NCI-H1930 (cell line): ENCODE measurements at regions not wholly inside any gene's neighbourhood (a gene's known extent, or its start where the extent isn't known, plus 50 kb on each side); places are given as distances from the start of the nearest gene placed in this dataset.

ENCODE experiments used
- DNase-seq, 2 experiments: peaks; one replicate each; lab custom pipeline; 2025; lab: John Stamatoyannopoulos, UW

DNA sequence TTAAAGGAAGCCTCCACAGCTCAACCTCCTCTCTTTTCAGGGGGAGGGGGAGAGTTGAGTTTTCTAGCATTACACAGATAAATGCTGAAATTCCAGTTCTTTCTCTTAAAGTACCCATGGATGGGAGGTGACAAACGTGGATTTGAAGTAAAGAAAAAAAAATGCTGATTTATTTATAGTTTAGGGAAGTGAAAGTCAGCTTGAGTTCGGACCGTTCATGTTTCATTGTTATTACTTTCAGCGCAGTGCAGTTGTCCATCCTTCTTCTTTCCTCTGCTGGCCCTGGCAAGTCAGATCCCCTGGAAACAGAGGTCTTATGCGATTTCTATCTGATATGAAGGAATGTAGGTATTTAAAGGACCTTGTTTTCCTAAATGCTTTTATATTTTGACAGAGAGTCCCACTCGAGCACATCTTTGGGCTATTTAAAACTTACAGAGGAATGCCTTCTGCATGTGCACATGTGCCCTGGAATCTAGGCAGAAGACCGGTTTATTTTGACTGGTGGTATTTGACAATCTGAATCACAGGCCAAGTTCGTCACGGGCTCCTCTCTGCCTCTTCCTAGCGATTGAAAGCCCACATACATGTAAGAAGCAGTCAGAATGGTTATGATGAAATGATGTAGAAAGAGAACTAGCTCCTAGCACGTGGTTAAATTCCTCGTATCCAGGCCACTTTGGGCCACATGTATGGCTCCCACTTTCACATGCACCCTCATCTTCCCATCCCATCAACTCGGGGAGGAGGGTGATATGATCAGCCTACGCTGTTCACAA, 385.2 kb upstream of the KLF4 start:
- DNase-seq = no peak

DNA sequence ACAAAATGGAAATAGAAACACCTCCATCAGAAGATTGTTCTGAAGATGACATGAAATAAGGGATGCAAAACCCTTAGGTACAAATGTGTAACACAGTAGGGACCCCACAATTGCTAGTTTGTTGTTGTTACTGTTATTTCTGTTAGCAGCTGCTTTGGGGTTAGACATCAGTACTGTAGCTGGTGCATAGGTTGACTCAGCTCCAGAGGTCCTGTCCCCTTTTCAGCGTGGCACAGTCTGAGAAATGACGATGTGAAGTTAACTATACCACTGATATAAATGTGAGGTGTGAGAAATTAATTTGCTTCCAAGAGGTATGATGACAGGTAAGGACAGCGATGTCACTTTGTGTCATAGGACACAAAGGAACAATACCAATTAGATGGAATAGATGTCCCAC, 384.6 kb upstream of the KLF4 start:
- no peak for DNase-seq

DNA sequence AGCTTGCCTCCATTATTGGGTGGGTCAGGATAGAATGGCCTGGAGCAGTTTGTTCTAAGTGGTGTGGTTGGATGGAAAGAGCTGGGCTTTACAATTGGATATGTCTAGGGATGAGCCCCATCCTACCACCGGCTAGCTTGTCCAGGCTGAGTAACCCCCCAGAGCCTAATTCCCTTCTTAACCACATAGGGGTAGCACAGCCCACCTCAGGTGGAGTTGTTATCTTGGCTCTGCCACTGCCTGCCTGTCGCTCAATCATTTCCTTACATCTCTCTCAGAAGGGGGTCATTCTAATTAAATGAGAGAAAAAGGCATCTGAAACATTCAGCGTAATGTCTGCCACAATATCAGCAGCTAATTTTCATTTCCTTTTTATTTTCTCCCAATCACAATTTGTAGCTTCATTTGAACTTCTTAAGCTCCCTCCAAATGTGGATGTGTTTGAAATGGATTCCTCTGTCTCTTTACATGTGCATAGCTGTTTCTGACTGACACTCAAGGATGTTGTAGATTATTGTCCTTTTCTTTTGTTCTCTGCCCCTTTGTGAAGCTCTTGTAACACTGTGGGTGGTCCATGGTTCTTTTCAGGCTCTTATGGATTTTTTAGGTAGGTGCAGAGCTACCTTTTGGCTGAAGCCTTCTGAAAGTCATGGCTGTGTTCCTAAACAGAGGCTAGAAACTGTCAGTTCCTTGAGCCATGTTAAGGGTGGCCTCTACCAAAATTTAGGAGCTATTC, 383.1 kb upstream of the KLF4 start:
- DNase-seq = no peak

DNA sequence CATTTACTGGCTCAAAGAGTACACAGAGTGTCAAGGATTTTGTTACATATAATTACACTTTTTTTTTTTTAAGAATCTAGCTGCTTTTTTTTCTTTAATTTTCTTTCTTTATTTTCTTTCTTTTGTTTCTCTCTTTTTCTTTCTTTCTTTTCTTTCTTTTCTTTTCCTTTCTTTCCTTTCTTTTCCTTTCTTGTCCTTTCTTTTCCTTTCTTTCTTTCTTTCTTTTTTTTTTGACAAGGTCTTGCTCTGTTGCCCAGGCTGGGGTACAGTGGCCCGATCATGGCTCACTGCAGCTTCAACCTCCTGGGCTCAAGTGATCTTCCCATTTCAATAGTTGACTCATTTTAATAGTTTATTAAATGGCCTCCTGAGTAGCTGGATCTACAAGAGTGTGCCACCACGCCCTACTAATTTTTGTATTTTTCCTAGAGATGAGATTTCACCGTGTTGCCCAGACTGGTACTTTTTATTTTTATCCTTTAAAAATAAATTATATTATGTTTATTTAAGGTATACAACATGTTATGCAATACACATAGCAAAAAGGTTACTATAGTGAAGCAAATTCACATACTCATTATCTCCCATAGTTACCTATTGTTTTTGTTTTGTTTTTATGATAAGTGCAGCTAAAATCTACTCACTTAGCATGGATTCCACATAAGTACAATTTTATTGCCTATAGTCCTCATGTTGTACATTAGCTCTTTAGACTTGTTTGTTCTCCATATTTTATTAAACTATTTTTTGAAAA, 381.5 kb upstream of the KLF4 start:
- DNase-seq = no peak

DNA sequence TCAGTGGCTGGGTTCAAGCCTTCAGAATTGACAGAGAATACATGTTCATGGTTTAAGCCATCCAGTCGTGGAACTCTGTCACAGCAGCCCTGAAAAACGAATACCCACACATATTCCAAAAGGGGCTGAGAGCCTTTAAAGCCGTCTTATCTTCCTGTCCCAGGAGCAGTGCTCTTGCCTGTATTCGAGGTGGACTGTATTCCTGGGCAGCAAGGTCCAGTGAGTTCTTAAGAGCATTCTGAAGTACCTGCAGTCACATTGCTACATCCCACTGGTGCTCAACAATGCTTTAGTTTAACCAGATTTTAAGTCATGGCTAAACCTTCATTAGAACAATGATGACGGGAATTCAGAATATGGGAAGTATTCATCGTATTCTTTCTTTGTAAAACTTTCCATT, 380.7 kb upstream of the KLF4 start:
- DNase-seq = no peak

DNA sequence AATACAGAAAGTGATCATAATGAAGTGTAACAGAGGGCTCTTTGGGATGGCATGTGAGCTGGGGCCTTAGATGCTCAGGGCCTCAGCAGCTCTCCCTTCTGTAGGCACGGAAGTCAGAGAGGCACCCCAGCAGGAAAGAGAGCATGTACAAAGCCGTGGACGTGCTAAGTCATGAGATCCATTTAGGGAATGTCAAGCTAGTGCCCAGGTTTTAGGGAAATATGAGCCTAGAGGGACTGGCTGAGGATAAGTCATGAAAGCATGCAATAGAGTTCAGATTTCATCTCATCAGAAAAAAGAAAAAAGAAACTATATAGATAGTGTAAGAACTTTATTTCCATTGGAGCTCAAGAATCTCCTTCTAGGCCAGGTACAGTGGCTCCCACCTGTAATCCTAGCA, 379.5 kb upstream of the KLF4 start:
- no peak for DNase-seq

DNA sequence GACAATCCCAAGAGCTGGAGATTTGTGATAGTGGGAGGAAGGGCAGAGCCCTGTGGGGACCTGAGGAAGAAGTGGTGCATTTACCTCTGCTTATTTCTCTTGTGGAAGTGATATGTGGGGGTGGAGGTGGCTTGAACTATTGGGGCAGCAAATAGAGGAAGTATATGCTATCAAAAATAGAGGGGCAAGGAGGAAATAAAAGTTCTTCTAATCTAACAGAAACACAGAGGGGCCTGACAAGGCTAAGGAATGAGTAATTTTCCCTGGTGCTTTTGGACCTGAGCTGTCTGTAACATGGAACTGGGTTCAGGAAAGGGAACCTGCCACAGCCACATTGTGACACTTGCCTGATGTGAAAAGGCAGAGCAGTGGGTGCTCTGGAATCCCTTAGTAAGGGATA, 378.6 kb upstream of the KLF4 start:
- no peak for DNase-seq

DNA sequence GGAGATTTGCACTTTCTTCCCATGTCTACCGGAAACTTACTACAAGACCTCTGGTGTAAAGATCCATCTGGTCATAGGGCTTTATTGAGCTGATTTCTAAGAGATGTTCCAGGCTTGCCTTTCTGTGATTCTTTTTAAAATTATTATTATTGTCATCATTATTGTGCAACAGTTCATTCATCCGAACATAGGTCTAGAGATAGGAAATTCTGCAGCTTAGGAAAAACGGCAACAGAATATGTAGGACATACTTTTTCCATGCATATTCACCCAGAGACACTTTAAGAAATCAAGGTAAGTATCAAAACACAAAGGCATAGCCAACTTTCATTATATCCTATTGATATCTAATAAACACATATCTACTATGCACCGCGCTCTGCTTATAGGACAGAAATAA, 378.2 kb upstream of the KLF4 start:
- no peak for DNase-seq

DNA sequence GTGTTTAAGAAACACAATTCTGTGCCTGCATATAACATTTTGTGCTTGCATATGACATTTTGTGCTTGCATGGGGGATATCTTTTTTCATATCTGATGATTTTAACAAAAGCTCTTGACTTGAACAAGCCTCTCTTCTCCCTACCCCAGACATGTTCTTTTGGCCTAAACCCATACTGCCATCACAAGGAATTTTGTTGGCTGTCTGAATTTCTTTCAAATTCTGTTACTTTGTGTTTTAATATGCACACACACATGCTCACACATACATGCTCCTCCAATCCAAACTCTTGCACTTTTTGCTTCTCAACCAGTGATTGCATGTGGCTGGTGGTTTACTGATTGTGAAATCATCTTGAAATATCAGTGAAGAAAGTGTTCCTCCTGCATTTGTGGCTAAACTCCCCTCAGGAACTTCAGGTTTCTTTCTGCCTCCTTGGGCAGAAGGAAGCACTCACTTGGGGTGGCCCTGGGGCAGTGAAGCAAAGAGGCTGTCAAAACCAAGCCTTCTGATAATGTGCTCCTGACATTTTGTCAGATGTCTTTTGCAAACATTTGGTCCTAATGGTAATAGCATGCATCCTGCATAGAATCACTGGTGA, 377.2 kb upstream of the KLF4 start:
- DNase-seq = no peak

DNA sequence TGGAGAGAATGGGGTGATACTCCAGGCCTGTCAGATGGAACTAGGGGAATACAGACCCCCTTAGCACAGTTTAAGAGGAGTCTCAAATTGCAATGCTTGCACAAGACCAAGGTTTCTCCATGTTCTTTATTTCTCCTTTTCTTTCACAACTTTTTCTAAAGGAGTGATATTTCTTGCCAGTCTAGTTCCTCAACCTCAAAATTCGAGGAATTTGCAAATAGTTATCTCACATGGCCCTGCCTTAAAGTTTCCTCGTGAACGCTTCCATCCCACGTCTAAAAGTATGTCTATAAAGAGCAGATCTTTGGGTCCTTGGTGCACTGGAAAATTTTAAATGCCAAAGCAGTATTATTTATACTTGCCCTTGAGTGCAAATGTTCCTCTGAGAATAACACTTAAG, 373.8 kb upstream of the KLF4 start:
- no peak for DNase-seq

DNA sequence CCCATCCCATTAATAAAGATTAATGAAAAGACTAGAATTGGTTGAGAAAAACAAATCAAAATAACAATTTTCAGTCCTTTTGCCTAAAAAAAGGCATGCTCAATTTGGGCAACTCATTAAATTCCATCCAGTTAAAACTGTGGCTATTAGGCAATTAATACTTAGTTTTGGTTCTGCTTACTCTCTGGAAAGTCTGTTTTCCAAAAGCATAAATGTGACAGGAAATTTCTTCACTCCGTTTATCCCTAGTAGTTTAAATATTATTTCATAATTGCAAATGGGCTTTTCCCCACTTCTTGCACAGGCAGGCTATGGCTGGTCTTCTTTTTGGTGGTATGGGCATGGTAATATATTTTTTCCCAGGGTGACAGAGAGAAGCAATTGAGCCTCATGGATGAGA, 373.3 kb upstream of the KLF4 start:
- DNase-seq = no peak

DNA sequence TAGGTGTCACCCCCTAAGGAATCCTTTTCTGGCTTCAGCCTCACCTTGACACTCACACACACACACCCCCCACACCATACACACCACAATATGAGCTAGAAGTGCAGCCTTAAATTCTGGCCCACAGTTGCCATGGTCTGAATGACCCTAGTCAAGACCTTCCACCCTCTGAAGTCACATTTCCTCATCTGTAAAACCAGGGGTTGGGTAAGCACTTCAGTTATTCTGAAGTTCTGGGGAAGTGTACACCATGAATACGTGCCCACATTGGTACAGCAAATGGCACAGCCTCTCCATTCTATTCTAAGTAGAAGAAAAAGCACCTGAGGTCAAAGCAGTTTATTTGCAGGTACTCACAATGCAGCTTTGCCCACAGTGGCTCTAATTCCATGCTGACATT, 372.8 kb upstream of the KLF4 start:
- DNase-seq = no peak

DNA sequence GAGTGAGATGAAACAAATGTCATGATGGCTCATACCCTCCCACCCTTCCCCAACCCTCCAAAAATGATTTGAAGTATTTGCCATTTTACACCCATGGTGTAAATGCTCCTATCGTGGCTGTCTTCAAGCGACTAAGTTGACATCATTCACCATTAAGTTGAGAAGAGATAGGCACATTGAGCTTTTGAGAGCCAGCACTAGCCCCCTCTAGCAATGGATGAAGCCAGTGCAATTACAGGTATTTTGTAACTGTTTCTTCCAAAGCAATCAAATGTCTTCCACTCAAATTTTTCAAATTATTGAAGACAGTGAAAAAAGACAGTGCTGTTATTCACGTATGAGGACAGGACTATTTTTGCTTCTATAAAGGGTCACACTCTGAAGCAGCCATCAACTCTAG, 371.5 kb upstream of the KLF4 start:
- DNase-seq = no peak

DNA sequence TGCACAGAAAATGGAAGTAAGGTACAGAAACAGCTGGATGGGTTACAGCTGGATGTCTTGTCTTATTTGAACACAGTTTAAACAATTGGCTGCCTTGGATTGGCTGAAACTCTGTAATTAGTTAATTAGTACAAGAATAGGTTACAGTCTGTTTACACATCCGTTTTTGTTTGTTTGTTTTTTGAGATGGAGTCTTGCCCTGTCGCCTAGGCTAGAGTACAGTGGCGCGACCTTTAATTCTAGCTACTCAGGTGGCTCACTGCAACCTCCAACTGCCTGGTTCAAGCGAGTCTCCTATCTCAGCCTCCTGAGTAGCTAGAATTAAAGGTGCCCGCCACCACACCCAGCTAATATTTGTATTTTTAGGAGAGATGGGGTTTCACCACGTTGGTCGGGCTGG, 368.7 kb upstream of the KLF4 start:
- no peak for DNase-seq

DNA sequence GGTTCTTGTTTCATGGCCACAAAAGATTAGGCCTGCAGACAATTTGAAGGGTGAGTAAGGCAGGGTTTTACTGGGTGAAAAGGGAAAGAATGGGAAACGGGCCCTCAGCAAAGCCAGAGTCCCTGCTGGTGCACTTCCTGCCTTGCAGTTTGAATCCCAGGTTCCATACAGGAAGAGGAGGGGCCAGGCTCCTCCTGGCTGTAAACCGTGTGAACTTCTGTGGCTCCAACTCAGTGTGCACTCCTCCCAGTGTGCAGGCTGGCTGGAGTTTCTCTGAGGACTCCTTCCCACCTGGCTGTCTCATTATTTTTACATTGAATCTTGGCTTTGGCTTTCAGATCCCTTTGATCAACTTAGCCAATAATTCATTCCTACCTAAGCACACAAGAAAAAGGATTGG, 367.1 kb upstream of the KLF4 start:
- DNase-seq = no peak

DNA sequence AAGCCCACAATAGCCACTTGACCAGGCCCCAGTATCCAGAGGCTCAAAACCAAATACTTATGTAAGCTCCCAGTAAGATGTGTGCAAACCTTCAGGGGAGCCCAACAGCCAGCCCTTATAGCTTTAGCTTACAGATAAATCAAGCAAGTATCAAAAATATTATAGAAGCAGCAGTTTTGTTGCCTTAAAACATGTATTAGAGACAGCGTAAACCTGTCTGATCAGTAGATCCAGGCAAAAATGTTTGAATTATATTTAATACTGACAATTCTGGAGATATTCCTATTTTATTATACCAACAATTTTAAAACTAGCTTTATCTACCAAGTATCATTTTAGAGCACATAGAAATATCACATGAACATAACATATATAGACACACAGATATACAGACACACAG, 365.6 kb upstream of the KLF4 start:
- DNase-seq = no peak

DNA sequence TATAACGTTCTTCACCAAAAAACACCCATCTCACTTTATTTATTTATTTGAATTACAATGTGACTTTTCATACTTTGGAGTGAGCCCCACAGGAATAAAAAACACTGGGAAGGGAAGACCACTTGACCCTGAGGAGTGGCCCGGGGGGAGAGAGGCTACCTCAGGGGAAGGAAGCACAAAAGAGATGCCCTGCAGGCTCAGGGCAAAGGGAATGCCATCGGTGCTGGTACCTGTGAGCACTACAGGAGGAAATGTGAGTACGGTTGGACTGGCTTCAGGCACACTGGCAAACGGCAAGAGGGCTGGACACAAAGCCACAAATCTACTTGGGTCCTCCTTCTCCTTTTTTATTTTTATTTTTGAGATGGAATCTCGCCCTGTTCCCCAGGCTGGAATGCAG, 363.9 kb upstream of the KLF4 start:
- DNase-seq = no peak

DNA sequence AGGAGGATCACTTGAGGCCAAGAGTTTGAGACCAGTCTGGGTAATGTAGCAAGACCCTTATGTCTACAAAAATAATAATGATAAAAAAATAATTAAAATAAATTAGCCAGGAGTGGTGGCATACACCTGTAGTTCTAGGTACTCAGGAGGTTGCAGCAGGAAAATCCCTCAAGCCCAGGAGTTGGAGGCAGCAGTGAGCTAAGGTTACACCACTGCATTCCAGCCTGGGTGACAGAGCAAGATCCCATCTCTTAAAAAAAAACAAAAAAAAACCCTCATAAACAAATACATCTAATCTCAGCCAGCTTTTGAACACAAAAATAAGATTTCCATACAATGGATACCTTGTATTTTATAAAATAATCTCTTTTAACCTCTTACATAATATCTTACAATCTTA, 363.3 kb upstream of the KLF4 start:
- DNase-seq = no peak

DNA sequence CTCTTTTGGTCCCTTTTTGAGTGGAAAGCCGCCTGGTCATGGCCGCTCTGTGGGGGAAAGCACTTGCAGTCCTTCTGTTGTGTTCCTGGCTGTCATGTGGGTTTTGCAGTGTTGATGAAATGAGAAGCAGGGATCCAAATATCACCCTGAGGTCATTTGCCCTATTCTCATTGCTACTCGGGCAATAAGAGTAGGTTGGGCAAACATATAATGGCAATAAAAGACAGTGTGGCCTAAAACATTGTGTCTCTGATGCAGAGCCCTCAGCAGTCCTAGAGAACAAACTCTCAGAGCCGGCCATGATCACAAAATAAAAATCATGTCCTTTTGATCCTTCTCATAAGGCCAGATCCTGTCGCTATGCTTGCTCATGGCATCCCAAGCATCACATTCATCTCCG, 361.1 kb upstream of the KLF4 start:
- no peak for DNase-seq

DNA sequence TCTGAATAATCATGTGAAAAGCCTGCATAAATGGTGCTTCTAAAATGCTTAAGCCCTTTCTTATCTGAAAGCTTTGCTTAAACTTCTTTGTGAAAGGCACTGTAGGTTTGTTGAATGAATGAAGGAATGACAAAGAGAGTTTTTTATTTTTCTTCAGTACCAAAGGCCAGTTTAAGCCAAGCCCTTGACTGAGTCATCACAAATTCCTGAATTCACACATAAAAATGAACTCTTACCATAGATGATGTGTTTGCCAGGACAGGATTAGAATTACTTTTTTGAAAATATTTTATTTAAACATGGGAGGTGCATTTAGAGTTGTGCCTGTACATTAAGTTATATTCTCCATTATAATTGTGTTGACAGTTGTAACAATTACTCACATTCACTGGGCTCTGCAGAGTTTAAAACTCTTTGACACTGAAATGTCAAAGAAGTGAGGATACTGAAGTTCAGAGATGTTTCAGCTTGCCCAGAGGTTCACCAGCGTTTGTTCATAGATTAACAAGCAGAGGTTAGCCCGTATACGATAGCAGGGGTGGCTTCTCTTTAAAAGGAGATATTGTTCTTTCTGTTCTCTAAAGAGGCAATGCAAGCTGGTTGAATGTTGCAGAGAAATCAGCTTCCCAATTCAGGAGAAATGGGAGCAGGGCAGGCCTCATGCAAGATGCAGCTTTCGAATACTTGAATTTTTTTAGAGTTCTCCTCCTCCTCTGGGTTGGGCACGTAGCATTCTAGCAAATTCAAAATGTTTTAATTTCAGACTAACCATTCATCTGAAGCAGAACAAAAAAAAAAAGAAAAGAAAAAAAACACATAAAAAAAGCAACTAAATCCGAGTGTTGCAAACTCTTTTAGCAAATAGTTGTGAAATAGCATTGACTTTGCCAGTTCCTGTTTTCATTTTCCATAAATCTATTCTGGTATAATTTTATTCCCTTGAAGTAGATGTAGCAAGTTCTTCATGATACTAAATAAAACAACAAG, 358.7 kb upstream of the KLF4 start:
- DNase-seq = no peak

DNA sequence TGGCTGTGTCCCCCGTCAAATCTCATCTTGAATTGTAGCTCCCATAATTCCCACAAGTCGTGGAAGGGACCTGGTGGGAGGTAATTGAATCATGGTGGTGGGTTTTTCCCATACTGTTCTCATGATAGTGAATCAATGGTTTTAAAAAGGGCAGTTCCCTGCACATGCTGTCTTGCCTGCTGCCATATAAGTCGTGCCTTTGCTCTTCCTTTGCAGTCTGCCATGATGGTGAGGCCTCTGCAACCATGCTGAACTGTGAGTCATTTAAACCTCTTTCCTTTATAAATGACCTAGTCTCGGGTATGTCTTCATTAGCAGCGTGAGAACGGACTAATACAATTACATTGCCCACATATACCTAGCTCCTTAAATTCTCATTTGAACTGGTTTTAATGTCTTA, 353.0 kb upstream of the KLF4 start:
- DNase-seq = no peak

DNA sequence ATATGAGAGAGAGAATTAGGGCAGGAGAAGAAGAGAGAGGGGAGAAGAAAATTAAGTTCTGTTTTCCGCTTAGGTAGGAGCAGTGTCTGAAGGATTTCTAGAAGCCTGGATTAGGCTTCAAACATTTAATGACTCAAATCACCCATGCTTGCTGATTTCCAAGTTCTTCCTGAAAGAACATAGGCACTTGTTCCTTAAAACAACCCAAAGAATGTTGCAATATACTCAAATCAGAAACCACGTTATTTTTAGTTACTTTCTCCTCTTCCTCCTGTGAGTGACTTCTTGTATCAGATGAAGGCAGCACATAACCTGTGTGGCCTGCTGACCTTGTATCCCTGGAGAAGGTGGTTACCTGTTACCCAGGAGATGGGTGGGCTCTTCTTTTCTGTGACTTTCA, 351.5 kb upstream of the KLF4 start:
- DNase-seq = no peak
